Fibroblast of upper back skin (primary cell): ENCODE measurements at regions not wholly inside any gene's neighbourhood (a gene's known extent, or its start where the extent isn't known, plus 50 kb on each side); places are given as distances from the start of the nearest gene placed in this dataset.
A peak's percentile ranks its signal among the peaks of the same experiment; 100 is the strongest.

Experiments used
- DNase-seq: peaks from one replicate; pipeline ENCODE4 v3.0.0-alpha.2; 2013

GRCh38 chr11:16685914-16686313 is 52.5 kb upstream of the C11orf58 start:
- DNase-seq: no peak

GRCh38 chr11:16678466-16679116 is 59.9 kb upstream of the C11orf58 start:
- no peak for DNase-seq

- peak; percentile 48 for DNase-seq
Measured at GRCh38 chr11:16669799-16670415, 68.5 kb upstream of the C11orf58 start.

GRCh38 chr11:16632295-16633200 is 105.9 kb upstream of the C11orf58 start:
- no peak for DNase-seq

- DNase-seq: no peak
Measured at GRCh38 chr11:16630651-16631050, 107.8 kb upstream of the C11orf58 start.

- no peak for DNase-seq
Measured at GRCh38 chr11:16618431-16618830, 120.0 kb upstream of the C11orf58 start.

GRCh38 chr11:16615480-16615879 is 123.0 kb upstream of the C11orf58 start:
- no peak for DNase-seq

GRCh38 chr11:16613512-16614381 is 124.7 kb upstream of the C11orf58 start:
- peak; percentile 84 for DNase-seq

GRCh38 chr11:16613262-16613511 is 125.3 kb upstream of the C11orf58 start:
- DNase-seq: no peak

- DNase-seq: no peak
Measured at GRCh38 chr11:16612566-16613261, 125.7 kb upstream of the C11orf58 start.

GRCh38 chr11:16611926-16612565 is 126.4 kb upstream of the C11orf58 start:
- no peak for DNase-seq

- DNase-seq: no peak
Measured at GRCh38 chr11:16611401-16611921, 127.0 kb upstream of the C11orf58 start.

- no peak for DNase-seq
Measured at GRCh38 chr11:16610738-16611388, 127.6 kb upstream of the C11orf58 start.

GRCh38 chr11:16610213-16610737 is 128.2 kb upstream of the C11orf58 start:
- no peak for DNase-seq

GRCh38 chr11:16609769-16610168 is 128.7 kb upstream of the C11orf58 start:
- DNase-seq: no peak

GRCh38 chr11:16607675-16608644 is 130.5 kb upstream of the C11orf58 start:
- peak; percentile 88 for DNase-seq

- peak; percentile 35 for DNase-seq
Measured at GRCh38 chr11:16606784-16607674, 131.4 kb upstream of the C11orf58 start.
